ENCODE measurements at regions not wholly inside any gene's neighbourhood (a gene's known extent, or its start where the extent isn't known, plus 50 kb on each side); places are given as distances from the start of the nearest gene placed in this dataset.
"Not testable (repeated sequence)": the region's sequence is repeated elsewhere in the genome, so short reads cannot be mapped to it uniquely, and the experiment has no call there.

- DNase-seq, result no peak
These were observed 369.2 kb downstream of the CCER1 start for GRCh38 chr12:90585640-90586304.

GRCh38 chr12:90576707-90577106 lies 378.3 kb downstream of the CCER1 start:
- DNase-seq, result no peak

GRCh38 chr12:90575995-90576394 lies 379.0 kb downstream of the CCER1 start:
- peak; percentile 40 for DNase-seq

GRCh38 chr12:90574676-90575075 lies 380.3 kb downstream of the CCER1 start:
- DNase-seq, result no peak

- no peak for DNase-seq
These were observed 382.2 kb downstream of the CCER1 start for GRCh38 chr12:90572778-90573177.

- no peak for DNase-seq
These were observed 385.3 kb downstream of the CCER1 start for GRCh38 chr12:90569685-90570084.

- DNase-seq, result no peak
These were observed 392.3 kb downstream of the CCER1 start for GRCh38 chr12:90562671-90563070.

GRCh38 chr12:90548595-90548994 lies 406.4 kb downstream of the CCER1 start:
- peak; percentile 59 for DNase-seq

- peak; percentile 91 for DNase-seq
These were observed 408.5 kb downstream of the CCER1 start for GRCh38 chr12:90546511-90546910.

GRCh38 chr12:90543841-90544240 lies 411.1 kb downstream of the CCER1 start:
- no peak for DNase-seq

GRCh38 chr12:90543374-90543773 lies 411.6 kb downstream of the CCER1 start:
- DNase-seq, result no peak

GRCh38 chr12:90542852-90543251 lies 412.1 kb downstream of the CCER1 start:
- DNase-seq, result not testable (repeated sequence)

- not testable (repeated sequence) for DNase-seq
These were observed 421.1 kb downstream of the CCER1 start for GRCh38 chr12:90533828-90534227.

GRCh38 chr12:90520002-90520734 lies 434.8 kb downstream of the CCER1 start:
- no peak for DNase-seq

GRCh38 chr12:90519285-90519684 lies 435.7 kb downstream of the CCER1 start:
- no peak for DNase-seq

GRCh38 chr12:90515199-90516175 lies 439.5 kb downstream of the CCER1 start:
- no peak for DNase-seq

- no peak for DNase-seq
These were observed 440.7 kb downstream of the CCER1 start for GRCh38 chr12:90514325-90514724.

- DNase-seq, result no peak
These were observed 442.5 kb downstream of the CCER1 start for GRCh38 chr12:90512518-90512917.

GRCh38 chr12:90510948-90511347 lies 444.0 kb downstream of the CCER1 start:
- DNase-seq, result no peak

- DNase-seq, result no peak
These were observed 450.2 kb downstream of the CCER1 start for GRCh38 chr12:90504806-90505205.

- DNase-seq, result no peak
These were observed 452.9 kb downstream of the CCER1 start for GRCh38 chr12:90502070-90502469.

- DNase-seq, result no peak
These were observed 453.6 kb downstream of the CCER1 start for GRCh38 chr12:90501412-90501811.

- no peak for DNase-seq
These were observed 455.2 kb downstream of the CCER1 start for GRCh38 chr12:90499795-90500194.
